H9 (cell line): ENCODE measurements at regions not wholly inside any gene's neighbourhood (a gene's known extent, or its start where the extent isn't known, plus 50 kb on each side); places are given as distances from the start of the nearest gene placed in this dataset.

Experiments
- DNase-seq: peaks from one replicate; pipeline ENCODE4 v3.0.0-alpha.2; 2017
- H2AFZ ChIP-seq: one replicate; pipeline ENCODE4 v1.6.1; 2013; ENCODE audit warnings: mild to moderate bottlenecking, low read length, control low read depth, moderate library complexity
- H2AK5ac ChIP-seq: 2 replicates; pipeline ENCODE4 v1.6.1; 2013; ENCODE audit warnings: low read length, control low read depth, mixed read lengths; ENCODE audit not compliant: insufficient read length
- H2BK120ac ChIP-seq: one replicate; pipeline ENCODE4 v1.6.1; 2013; ENCODE audit warnings: low read depth, mild to moderate bottlenecking, low read length, control low read depth, inconsistent platforms; ENCODE audit not compliant: poor library complexity, severe bottlenecking
- H2BK12ac ChIP-seq: 2 replicates; pipeline ENCODE4 v1.6.1; 2013; ENCODE audit warnings: low read length, control low read depth, mixed read lengths, low read depth; ENCODE audit not compliant: insufficient read length
- H2BK15ac ChIP-seq: 2 replicates; pipeline ENCODE4 v1.6.1; 2013; ENCODE audit warnings: low read depth, low read length, control low read depth
- H2BK20ac ChIP-seq: one replicate; pipeline ENCODE4 v1.6.1; 2013; ENCODE audit warnings: low read depth, mild to moderate bottlenecking, low read length, control low read depth, inconsistent platforms; ENCODE audit not compliant: poor library complexity, severe bottlenecking
- H2BK5ac ChIP-seq: 2 replicates; pipeline ENCODE4 v1.6.1; 2013; ENCODE audit warnings: low read length, control low read depth, mixed read lengths; ENCODE audit not compliant: insufficient read length
- H3K14ac ChIP-seq: 2 replicates; pipeline ENCODE4 v1.6.1; 2013; ENCODE audit warnings: low read length, control low read depth; ENCODE audit not compliant: insufficient read depth
- H3K18ac ChIP-seq: 2 replicates; pipeline ENCODE4 v1.6.1; 2013; ENCODE audit warnings: low read depth, mild to moderate bottlenecking, mixed read lengths, low read length, control low read depth; ENCODE audit not compliant: insufficient read length
- H3K23ac ChIP-seq: 2 replicates; pipeline ENCODE4 v1.6.1; 2013; ENCODE audit warnings: low read length, control low read depth, mixed read lengths, low read depth; ENCODE audit not compliant: insufficient read length
- H3K23me2 ChIP-seq: 2 replicates; pipeline ENCODE4 v1.6.1; 2013; ENCODE audit warnings: low read depth, mild to moderate bottlenecking, mixed read lengths, low read length, control low read depth; ENCODE audit not compliant: insufficient read length, poor library complexity, severe bottlenecking
- H3K27ac ChIP-seq: 2 replicates; pipeline ENCODE4 v1.5.1; 2013; ENCODE audit warnings: low read length, control low read depth, mixed read lengths, low read depth; ENCODE audit not compliant: insufficient read length
- H3K27me3 ChIP-seq: 2 replicates; pipeline ENCODE4 v1.6.1; 2013; ENCODE audit warnings: low read length, control low read depth, inconsistent platforms; ENCODE audit not compliant: insufficient read depth
- H3K4ac ChIP-seq: 2 replicates; pipeline ENCODE4 v1.6.1; 2013; ENCODE audit warnings: low read depth, mild to moderate bottlenecking, control low read depth, inconsistent platforms, low read length, moderate library complexity
- H3K4me1 ChIP-seq: 2 replicates; pipeline ENCODE4 v1.6.1; 2013; ENCODE audit warnings: low read length, control low read depth, inconsistent platforms; ENCODE audit not compliant: insufficient read depth
- H3K4me2 ChIP-seq: 2 replicates; pipeline ENCODE4 v1.6.1; 2013; ENCODE audit warnings: low read length, control low read depth, mixed read lengths; ENCODE audit not compliant: insufficient read length, insufficient read depth
- H3K56ac ChIP-seq: 2 replicates; pipeline ENCODE4 v1.6.1; 2013; ENCODE audit warnings: low read depth, mild to moderate bottlenecking, mixed read lengths, low read length, control low read depth; ENCODE audit not compliant: insufficient read length
- H3K79me1 ChIP-seq: 2 replicates; pipeline ENCODE4 v1.6.1; 2013; ENCODE audit warnings: low read depth, mild to moderate bottlenecking, moderate library complexity, low read length, control low read depth, inconsistent platforms; ENCODE audit not compliant: insufficient read depth, poor library complexity, severe bottlenecking
- H3K79me2 ChIP-seq: 2 replicates; pipeline ENCODE4 v1.6.1; 2013; ENCODE audit warnings: low read length, control low read depth, inconsistent platforms; ENCODE audit not compliant: insufficient read depth
- H3K9ac ChIP-seq: 2 replicates; pipeline ENCODE4 v1.6.1; 2013; ENCODE audit warnings: low read length, control low read depth, mixed read lengths; ENCODE audit not compliant: insufficient read length; ENCODE audit errors: extremely low read depth
- H3K9me3 ChIP-seq: one replicate; pipeline ENCODE4 v1.6.1; 2013; ENCODE audit warnings: low read depth, low read length, inconsistent platforms; ENCODE audit not compliant: control insufficient read depth
- H3T11ph ChIP-seq: one replicate; pipeline ENCODE4 v1.6.1; 2013; ENCODE audit warnings: mild to moderate bottlenecking, low read length, control low read depth, inconsistent platforms
- H4K20me1 ChIP-seq: one replicate; pipeline ENCODE4 v1.6.1; 2013; ENCODE audit not compliant: control insufficient read depth, insufficient read length, insufficient read depth
- H4K5ac ChIP-seq: 2 replicates; pipeline ENCODE4 v1.6.1; 2013; ENCODE audit warnings: low read depth, mild to moderate bottlenecking, mixed read lengths, low read length, control low read depth; ENCODE audit not compliant: insufficient read length
- H4K8ac ChIP-seq: replicated peaks from 2 replicates; pipeline ENCODE4 v1.6.1; 2013; ENCODE audit warnings: low read length, control low read depth, mixed read lengths, low read depth; ENCODE audit not compliant: insufficient read length
- H4K91ac ChIP-seq: 2 replicates; pipeline ENCODE4 v1.6.1; 2013; ENCODE audit warnings: low read depth, mild to moderate bottlenecking, moderate library complexity, mixed read lengths, low read length, control low read depth; ENCODE audit not compliant: insufficient read length
- H3K27ac Mint-ChIP-seq, 3 experiments: 2 replicates in 2 of 3; 3 replicates in 1 of 3; pipeline ENCODE4 v1.8.0; 2020 to 2021; ENCODE audit warnings: mixed read lengths in 3 of 3, mild to moderate bottlenecking in 1 of 3, moderate library complexity in 1 of 3
- H3K27me3 Mint-ChIP-seq: 2 replicates; pipeline ENCODE4 v1.8.0; 2021; ENCODE audit warnings: low read depth, mild to moderate bottlenecking, moderate library complexity, mixed read lengths
- H3K36me3 Mint-ChIP-seq, 3 experiments: 2 replicates in 2 of 3; 3 replicates in 1 of 3; pipeline ENCODE4 v1.8.0; 2020 to 2021; ENCODE audit warnings: low read depth in 3 of 3, mixed read lengths in 3 of 3; ENCODE audit not compliant: insufficient read depth in 1 of 3
- H3K4me1 Mint-ChIP-seq, 2 experiments: 2 replicates each; pipeline ENCODE4 v1.8.0; 2020; ENCODE audit warnings: mixed read lengths in 2 of 2
- H3K4me3 Mint-ChIP-seq, 2 experiments: 2 replicates in 1 of 2; 3 replicates in 1 of 2; pipeline ENCODE4 v1.8.0; 2020 to 2021; ENCODE audit warnings: mild to moderate bottlenecking in 2 of 2, mixed read lengths in 2 of 2, moderate library complexity in 1 of 2
- H3K9me3 Mint-ChIP-seq, 2 experiments: 2 replicates in 1 of 2; 3 replicates in 1 of 2; pipeline ENCODE4 v1.8.0; 2020; ENCODE audit warnings: mild to moderate bottlenecking in 2 of 2, mixed read lengths in 2 of 2, moderate library complexity in 1 of 2
- WGBS: extraction: QIAGEN DNeasy Blood & Tissue Kit; methylation state at CpG from one replicate; pipeline ENCODE4 v1.1.7; 2013; ENCODE audit warnings: missing lambda C conversion rate, low lambda C conversion rate, mixed read lengths; ENCODE audit not compliant: insufficient read length; ENCODE audit errors: extremely low coverage; 5-methylcytosine and 5-hydroxymethylcytosine counted together
- TF ChIP-seq, protein P1 (sequence below): fragments of 200-600 bp; sonication (generic); conservative IDR thresholded peaks from 3 replicates; pipeline ENCODE4 v1.8.0; 2021; ENCODE audit warnings: antibody characterized with exemption, mild to moderate bottlenecking

DNA sequence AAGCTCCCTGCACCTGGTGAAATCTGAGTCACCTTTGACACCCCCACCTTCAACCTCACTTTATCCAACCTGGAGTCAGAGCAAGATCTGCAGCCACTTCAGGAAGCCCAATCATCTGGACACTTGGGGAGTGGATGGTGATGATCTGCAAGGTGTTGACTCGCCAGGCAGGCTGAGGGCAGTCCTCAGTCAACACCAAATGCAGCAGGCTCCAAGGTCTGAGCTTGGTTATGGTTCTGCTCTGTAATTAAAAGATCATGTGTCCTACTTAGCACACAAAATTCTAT lies 446.9 kb downstream of the BRD1 start:
- DNase-seq: no peak
- Histone ChIP-seq H3K18ac (no peak overlapping the region), H2BK12ac (no peak overlapping the region), H4K20me1 (no peaks in the 10 kb centered on the region), H3K79me2 (no peaks in the 10 kb centered on the region), H3K4ac (no peak overlapping the region), H2BK20ac (no peak overlapping the region), H4K91ac (no peak overlapping the region), H4K5ac (no peak overlapping the region), H4K8ac (no peak overlapping the region), H3K4me1 (no peaks in the 10 kb centered on the region), H3T11ph (no peak overlapping the region), H3K23ac (no peak overlapping the region), H3K56ac (no peak overlapping the region), H2BK15ac (no peak overlapping the region), H2BK120ac (no peak overlapping the region), H2AFZ (no peak overlapping the region), H3K14ac (no peak overlapping the region), H3K79me1 (no peaks in the 10 kb centered on the region), H3K23me2 (no peaks in the 10 kb centered on the region), H3K4me2 (no peak overlapping the region), H3K27me3 (no peaks in the 10 kb centered on the region), H2BK5ac (no peak overlapping the region), H3K9me3 (no peaks in the 10 kb centered on the region), H3K9ac (no peak overlapping the region), H3K27ac (no peak overlapping the region), H2AK5ac (no peak overlapping the region)
- Mint-ChIP-seq H3K4me1 (peaks cover 11 to 18% of the 10 kb centered on the region in 2 experiments), H3K9me3 (no peaks in the 10 kb centered on the region), H3K27ac (no peak overlapping the region), H3K36me3 (no peaks in the 10 kb centered on the region), H3K4me3 (no peak overlapping the region), H3K27me3 (peaks cover 9% of the 10 kb centered on the region)
- TF ChIP-seq, protein P1, sequence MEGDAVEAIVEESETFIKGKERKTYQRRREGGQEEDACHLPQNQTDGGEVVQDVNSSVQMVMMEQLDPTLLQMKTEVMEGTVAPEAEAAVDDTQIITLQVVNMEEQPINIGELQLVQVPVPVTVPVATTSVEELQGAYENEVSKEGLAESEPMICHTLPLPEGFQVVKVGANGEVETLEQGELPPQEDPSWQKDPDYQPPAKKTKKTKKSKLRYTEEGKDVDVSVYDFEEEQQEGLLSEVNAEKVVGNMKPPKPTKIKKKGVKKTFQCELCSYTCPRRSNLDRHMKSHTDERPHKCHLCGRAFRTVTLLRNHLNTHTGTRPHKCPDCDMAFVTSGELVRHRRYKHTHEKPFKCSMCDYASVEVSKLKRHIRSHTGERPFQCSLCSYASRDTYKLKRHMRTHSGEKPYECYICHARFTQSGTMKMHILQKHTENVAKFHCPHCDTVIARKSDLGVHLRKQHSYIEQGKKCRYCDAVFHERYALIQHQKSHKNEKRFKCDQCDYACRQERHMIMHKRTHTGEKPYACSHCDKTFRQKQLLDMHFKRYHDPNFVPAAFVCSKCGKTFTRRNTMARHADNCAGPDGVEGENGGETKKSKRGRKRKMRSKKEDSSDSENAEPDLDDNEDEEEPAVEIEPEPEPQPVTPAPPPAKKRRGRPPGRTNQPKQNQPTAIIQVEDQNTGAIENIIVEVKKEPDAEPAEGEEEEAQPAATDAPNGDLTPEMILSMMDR: no peak
- no CpG with 5 or more reads among the region's 1 CpG for whole genome bisulfite sequencing
